ENCODE measurements at regions not wholly inside any gene's neighbourhood (a gene's known extent, or its start where the extent isn't known, plus 50 kb on each side); places are given as distances from the start of the nearest gene placed in this dataset.
"Not testable (repeated sequence)": the region's sequence is repeated elsewhere in the genome, so short reads cannot be mapped to it uniquely, and the experiment has no call there.

DNA sequence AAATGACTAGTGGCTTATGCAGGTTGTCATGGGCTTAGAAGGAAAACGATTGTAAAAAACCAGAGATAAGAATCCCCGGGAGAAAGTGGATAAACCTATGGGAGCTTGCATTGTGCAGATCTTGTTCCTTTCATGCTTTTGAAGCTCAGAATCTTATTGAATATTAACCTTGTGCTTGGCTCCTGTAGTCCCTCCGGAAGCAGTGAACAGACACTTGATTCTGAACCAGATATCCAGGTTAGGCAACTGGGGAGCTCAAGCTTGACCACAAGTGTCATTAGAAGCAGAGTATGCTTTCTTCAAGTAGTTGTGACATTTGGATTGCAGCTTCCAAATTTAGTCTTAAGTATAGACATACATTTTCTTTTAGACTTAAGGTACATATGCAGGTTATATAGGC is 212.6 kb upstream of the MOCS1 start:
- no peak for DNase-seq

DNA sequence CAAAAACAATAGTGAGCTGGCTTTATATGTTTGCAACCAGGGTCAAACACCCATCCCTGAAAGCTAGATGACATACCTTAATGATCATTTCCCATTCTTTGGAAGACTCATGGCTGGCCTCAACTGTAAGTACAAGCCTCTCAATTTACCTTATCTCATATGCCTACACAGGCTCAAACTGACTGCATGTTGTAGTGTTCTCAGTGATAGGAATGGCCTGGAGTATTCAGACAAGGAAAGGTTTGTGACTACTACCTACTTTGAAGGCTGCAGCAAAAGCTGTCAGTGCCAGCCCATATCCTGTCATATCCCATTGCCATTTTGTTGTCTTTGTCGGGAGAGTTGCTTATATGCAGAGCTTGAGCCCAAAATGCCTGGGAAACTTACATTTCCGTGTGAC is 205.2 kb upstream of the MOCS1 start:
- DNase-seq, result no peak

DNA sequence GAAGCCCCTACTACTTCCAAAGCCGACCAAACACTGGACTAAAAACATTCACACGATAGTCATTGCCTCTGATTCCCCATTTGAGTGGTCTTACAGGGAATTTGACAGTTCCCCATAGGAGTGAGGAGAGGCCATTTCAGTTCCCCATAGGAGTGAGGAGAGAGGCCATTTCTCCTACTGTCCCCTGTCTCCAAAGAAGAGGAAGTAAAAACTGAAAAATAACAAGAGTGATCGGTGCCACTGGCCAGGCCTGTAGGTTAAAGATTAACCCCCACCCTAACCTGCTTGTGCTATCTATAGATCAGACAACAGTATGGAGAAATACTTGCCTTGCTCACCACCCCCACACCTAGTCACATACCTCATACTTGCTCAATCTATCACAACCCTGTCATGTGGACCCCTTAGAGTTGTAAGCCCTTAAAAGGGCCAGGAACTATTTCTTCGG is 204.0 kb upstream of the MOCS1 start:
- DNase-seq, result no peak

DNA sequence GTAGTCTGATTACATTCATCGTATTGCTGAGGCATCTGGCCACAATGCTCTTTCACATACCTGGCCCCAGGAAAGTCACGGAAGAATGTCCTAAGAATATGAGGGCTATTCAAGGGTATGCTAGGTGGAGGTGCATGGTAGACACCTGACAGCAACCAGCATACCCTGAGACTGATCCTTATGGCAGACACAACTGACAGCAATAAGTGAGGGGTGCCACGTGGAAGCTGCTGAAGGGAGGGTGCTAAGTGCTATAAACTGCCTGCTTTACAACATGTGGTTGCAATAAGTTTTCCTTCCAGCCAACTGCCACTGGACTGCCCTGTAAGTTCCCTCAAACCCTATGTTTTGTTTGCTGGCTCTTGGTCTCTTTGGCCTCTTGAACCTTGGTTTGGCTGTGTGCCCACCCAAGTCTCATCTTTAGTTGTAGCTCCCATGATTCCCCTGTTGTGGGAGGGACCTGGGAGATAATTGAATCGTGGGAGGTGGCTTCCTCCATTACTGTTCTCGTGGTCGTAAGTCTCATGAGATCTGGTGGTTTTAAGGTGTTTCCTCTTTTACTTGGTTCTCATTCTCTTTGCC is 201.3 kb upstream of the MOCS1 start:
- DNase-seq, result no peak

DNA sequence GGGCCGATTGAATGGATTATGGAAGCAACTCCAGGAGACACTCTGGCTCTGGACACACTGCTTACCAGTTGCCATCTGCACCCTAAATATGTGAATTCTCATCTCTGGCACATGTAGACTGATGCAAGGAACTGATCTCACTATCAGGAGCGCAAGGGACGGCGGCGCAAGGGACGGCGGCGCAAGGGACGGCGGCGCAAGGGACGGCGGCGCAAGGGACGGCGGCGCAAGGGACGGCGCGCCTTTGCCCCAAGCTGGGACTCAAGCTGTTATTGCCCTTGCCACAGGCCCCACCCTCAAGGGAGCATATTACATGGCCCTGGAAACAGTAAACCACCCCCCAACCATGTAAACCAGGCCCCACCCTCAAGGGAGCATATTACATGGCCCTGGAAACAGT is 199.7 kb upstream of the MOCS1 start:
- DNase-seq, result not testable (repeated sequence)

DNA sequence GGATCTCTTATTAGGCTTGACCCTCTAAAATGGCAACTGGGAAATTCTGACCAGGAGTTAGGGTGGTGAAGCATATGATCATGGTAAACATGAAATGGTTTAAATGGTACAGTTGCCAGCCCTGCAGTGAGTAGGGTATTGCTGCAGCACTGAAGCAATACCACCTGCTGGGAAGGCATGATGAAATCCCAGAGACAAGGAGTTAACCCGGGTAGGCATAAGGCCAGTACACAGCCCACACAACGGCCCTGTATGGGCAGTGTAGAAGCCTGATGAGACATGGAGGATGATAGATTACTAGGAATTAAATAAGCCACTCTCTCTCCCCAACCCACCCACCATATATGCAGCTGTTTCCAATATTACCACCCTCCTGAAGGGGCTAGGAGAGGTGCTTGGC is 197.4 kb upstream of the MOCS1 start:
- no peak for DNase-seq

DNA sequence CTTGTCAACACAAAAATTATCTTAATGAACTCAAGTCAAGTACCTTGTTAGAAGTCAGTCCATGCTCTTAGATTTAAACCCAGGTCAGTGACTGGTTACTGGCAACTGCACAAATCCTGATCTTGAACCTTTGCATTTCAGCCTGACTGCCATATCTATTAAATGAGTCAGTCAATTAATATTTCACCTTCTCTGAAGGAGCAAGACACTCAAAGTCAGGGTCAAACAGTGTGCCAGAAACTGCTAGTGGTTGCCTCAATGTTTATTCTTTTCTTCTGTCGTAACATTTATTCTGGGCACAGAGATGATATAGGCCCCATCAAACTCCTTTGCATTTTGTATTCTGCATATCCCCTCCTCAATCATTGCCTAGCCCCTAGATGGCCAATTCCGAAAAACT is 193.9 kb upstream of the MOCS1 start:
- no peak for DNase-seq

DNA sequence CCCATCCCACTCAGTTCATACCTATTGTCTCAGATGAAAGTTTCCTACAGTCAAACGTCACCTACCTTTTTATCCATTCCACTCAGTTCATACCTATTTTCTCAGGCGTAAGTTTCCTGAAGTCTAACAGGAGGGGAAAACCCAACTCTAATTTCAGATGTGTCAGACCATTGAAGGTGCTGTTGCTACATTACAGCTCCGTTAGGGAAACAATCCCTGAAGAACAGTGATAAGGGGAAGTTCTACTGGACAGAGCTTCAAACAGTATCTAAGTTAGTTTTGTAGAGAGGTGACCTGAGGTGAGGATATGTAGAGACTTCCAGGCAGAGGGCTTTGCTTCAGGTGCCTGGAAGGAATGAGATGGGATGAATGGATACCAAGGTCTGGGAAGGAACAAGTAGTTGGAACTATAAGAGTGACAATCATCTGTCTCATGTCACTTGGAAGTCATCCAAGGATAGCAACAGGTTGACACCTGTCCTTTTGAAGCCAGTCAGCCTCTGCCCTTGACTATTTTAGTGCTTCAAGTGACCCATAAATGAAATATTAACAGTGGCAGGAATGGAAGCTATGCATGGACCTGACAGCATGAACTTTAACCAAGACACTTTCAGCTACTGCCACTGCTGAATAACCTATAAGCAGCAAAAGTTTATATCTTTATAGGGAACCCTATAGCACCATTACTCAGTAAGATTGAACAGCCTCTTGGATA is 191.6 kb upstream of the MOCS1 start:
- no peak for DNase-seq

DNA sequence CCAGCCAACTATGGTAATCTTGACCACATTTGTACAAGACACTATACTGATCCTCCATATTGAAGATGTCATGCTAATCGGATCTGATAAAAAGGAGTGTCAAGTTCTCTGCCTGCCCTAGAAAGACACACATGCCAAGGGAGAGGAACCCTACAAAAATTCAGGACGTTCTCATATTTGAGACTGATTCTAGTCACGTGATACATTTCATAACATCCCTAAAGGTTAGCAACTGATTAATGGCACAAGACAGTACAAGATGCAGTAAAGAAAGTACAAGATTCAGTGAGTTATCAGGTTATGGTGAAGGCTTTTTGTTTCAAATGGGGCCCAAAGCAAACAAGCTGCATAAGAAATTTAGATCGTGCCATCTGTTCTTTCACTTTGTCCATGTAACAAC is 190.7 kb upstream of the MOCS1 start:
- no peak for DNase-seq

DNA sequence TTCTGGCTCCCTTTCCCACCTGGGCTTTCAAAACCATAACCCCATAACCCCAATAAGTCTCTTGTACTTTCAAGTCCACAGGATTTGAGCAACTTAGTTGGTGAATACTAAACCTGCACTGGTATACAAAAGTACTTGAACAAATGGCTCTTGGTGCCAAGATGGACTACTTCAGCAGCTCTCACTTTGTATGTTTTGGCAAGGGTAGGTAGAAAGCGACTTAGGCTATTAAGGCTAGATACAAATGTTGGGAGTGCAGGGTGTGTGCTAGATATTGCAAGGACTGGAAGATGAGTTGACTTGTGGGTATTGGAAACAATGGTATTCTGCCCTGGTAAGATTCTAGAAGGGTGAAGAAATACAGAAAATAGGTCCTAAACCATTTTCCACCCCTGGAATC is 182.6 kb upstream of the MOCS1 start:
- DNase-seq, result no peak

DNA sequence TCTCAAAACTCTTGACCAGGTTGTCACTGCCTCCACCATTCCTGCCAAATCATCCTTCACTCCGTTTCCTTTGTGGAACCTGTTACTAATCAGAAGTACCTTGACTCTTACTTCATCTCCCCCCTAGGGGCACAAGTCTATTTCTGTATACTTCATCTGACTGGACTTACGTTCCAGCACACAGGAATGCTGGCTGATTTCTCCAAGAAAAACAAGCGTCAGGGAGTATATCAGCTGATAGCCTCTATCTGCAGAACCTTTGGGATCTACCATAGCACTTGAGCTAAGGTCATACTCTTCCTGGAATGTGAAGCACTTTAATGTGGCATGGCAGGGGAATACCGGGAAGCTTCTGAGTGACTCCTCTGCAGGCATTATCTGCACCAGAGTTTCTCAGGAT is 178.1 kb upstream of the MOCS1 start:
- DNase-seq, result no peak

DNA sequence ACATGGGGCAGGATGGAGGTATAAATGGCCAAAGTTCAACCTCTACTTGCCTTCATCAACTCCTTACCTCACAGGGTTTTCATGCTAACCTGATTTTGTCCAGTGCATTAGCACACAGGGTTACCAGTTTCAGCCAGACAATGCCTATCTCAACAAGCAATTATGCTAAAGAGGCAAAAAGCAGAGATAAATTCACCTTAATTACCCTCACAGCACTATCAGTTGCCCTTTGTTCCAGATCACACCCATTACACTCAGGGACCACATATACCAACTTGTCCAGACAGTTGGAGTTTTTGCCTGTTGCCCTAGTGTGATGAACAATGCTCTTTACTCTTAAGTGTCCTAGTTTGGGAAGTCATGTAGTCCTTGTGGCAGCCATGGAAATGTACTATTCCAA is 174.5 kb upstream of the MOCS1 start:
- DNase-seq, result no peak

DNA sequence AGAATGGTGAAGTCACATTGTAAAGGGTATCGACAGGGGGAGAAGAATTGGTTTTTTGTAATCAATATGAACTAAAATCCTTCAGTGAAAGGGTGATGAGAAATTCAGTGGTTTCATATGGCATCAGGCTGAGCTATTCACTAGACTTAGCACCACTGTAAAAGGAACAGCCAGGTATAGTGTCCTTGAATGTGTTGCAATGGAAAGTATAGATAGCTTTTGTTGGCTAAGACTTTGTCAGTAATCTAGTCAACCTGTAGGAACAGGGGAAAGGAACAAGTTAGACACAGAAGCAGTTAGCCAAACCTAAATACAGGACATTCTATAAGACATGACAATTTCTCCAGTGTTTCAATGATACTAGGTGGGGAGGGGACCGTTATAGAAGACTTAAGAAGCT is 172.6 kb upstream of the MOCS1 start:
- DNase-seq, result no peak

DNA sequence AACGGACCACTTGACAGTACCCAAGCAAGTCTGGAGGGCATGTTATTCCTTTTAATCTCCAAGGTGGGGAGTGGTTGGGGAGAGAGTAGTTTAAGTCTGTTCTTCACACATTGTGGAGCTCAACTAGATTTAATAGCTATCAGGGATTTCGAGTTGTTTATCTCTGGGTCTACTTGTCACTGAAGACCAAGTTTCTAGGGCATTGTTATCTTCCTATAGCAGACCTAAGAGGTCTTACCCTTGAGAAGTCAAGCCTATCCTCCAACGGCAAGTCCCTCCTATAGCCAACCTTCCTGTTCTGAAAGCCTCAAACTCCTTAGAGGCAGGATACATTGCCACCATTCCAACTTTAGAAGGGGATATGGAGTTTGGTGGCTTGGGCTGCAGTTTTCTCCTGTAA is 164.5 kb upstream of the MOCS1 start:
- no peak for DNase-seq

DNA sequence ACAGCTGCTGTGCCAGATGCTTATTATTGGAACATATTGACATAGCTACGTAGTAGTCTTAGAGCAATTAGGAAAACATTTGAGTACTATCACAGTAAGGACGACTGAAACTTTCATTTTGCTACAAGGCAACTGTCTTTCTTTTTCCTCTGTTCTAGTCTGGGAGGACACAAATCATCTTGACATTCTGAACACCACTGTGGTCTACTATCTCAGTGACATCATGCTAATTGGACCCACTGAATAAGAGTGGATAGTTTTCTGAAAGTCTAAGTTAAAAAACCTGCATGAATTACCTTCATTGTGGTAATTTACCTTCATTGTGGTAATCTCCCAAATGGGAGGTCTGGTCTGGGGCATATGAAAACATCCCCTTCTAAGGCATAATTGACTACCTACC is 163.3 kb upstream of the MOCS1 start:
- DNase-seq, result no peak

DNA sequence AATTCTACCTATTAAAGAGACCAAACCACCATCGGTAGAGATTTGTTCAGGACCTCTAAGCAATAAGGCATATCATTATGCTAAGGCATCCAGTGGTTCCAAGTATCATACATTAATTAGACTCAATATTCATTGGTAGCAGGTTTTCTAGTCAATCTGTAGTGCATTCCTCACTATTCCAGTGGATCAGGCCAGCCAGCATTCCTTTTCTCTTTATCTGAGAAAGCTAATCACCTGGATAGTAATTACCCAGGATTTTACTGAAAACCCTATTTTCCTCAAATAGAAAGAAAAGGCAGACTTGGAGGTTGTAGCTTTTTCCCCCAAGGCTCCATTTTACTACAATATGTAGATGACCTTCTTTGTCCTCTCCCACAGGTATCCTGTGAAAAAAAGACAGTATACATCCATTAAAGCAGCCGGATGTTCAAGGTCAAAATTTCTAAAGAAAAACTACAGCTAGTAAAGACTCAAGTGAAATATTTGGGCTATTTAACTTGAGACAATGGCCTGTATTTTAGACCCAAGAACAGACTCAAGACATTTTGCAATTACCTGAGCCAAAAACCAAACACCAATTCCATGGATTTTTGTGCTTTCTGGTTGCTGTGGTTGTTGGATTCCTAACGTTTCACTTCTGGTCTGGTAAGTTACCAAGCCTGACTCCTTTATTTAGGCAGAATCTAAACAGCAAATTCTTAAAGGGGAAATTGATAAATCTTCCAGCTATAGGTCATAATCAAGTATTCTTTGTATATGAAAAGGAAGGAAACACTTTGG is 149.1 kb upstream of the MOCS1 start:
- no peak for DNase-seq

DNA sequence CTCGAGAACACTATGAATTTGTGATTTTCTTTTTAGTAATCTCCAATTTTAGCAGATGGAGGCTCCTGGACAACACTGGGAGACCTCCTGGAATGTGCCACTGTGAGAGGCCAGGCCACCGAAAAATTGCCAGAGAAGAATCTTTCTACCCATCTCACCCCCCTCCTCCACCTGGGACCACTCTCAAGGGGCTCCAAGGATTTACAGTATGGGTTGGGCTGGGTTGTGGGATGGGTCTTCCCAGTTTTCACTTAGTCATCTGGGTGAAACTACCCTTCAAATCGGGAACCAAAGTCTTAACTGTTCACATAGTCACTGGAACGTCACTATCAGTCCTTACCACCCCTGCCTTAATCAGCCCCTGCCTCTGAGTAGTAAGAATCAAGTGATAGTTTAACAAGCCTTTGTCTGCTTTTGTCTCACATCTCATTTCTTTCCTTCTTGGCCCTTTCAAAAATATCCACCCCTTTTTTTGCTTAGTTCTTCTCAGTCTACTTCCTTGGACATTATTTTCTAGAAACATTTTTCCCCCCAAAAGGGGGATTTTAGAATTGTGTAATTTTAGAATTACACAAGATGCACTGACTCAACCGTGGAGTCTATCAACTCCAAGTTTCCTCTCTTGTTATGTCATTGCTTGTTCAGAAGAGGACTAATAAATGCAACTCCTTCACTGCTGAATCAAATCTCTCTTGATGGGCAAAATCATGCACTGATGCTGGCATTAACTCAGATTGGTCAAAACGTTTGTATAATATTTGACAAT is 148.2 kb upstream of the MOCS1 start:
- no peak for DNase-seq

DNA sequence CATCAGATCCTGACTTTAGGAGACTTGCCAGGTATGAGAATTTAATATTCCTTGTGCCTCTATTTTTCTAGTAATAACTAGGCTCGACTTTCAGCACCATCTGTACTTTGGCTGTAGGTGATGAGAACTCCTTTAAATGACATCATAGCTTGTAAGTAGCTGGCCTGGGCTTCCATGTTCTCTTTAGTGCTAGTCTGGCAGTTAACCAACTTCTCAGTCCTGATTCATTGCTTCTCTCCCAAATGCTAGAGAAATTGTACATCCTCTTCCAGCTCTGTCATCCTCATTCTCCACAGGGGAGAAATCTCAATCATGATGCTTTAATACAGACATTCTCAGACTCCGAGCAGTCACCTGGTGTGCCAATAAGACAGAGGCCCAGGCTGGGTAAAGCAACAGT is 143.5 kb upstream of the MOCS1 start:
- no peak for DNase-seq

DNA sequence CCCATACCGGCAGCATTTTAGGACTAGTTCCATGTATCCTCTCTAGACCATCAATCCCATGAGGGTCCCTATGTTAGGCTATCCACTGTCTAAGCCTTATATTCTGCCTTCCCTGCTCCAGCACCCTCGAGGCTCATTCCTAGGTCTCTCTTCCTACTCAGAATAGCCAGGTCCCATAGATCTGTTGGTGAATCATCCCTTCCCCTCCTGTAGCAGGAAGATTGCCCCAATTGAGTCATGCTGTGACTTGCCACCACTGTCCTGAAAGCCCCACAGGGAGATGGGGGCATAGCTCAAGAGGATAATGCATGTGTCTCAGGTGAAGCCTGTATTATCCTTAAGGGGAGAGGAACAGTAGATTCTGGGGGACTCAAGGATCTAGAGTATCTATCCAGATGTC is 143.1 kb upstream of the MOCS1 start:
- no peak for DNase-seq

DNA sequence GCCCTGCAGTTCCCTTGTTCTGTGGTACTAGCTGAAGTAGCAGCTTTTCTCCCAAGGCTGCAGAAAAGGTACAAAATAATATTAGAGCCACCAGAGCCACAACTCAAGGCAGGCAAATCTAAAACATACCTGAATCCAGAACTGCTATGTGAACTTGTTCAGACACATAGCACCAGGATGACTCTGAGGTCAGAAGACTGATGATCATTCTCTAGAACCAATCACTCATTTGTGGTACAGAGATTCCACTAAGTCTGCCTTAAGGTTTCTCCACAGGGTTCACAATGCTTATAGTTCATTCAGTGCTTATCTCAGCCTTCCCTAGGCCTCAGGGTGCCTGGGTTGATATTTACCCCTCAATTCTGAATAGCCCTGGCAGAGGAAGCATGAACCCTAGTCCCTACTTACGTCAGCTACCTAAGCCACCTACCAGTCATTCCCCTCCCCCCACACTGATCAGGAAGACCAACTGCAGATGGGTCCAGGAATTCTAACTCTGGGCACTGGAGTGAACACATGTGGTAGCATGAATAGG is 140.9 kb upstream of the MOCS1 start:
- no peak for DNase-seq

DNA sequence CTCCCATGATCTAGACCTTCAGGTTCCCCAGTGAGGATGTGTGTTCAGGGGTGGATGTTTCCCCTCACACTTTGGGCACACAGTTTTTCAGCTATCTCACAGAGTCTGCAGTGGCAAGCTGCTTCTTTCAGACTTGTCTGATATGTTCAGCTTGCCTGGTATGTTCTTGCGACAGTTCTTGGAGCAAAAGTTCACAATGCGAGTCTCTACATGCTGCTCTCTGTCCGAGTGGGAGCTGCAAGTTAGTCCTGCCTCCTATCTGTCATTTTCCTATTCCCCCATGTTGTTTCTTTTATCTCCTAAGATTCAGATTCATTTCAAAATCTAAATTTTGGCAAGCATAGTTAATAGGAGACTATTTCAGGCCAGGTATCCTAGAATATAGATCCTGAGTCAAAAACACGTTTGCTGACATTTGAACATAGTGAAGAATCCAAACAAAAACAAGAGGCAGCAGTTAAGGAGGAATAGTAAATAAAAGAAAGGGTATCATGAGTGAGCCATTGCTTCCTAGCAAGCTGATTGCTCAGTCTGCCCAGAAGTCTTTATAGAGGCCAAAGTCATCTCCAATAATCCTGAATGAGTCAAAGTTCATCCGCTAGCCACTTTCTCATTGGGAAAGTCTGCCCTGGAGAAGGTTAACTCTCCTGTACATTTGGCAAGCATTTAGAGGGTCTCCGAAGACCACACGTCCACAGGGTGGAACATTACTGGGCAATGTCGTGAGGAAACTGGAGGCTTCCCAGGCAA is 140.2 kb upstream of the MOCS1 start:
- DNase-seq, result no peak

DNA sequence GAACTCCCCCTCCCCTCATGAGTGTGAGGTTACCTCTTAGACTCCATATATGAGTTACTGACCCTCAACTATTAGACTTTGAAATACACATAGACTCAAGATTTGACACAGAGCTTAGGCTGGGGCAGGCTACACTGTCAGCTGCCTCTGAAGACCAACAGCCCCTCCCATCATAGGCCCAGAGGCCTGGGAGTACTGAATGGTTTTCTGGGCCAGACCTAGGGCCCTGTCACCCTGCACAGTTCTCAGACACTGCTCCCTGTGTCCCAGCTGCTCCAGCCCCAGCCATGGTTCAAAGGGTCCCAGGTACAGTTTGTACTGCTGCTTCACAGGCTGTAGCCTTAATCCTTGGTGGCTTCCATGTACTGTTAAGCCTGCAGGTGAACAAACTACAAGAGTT is 132.1 kb upstream of the MOCS1 start:
- DNase-seq, result no peak

DNA sequence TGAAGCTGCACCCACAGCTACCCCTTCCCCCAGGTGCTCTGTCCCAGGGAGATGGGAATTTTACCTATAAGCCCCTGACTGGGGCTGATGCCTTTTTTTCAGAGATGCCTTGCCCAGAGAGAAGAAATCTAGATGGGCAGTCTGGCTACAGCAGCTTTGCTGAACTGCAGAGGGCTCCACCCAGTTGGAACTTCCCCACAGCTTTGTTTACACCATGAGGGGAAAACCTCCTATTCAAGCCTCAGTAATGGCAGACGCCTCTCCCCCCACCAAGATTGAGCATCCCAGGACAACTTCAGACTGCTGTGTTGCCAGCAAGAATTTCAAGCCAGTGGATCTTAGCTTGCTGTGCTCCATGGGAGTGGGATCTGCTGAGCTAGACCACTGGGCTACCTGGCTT is 122.6 kb upstream of the MOCS1 start:
- no peak for DNase-seq

All from NK-92 treated with Interleukin-12 subunit alpha and Interleukin-12 subunit beta, amount 100 ng/mL, for 24 hours (cell line).